Adrenal gland (tissue), 5 donors: ENCODE measurements at regions not wholly inside any gene's neighbourhood (a gene's known extent, or its start where the extent isn't known, plus 50 kb on each side); places are given as distances from the start of the nearest gene placed in this dataset.

Source experiments
- CTCF ChIP-seq, 6 experiments: fragments of 450-650 bp in 4 of 6; fragments of 200-600 bp in 2 of 6; sonication (generic) in 1 of 6; IDR thresholded peaks; 1 replicate in 5 of 6; 2 replicates in 1 of 6; pipeline versions ENCODE4 v1.5.1 to v1.8.0; 2016 to 2021; ENCODE audit warnings: antibody characterized with exemption in 6 of 6, mild to moderate bottlenecking in 2 of 6, moderate library complexity in 1 of 6
- POLR2A ChIP-seq, 2 donors: fragments of 450-650 bp; IDR thresholded peaks; one replicate each; pipeline ENCODE4 v1.6.1; 2017; ENCODE audit warnings: antibody characterized with exemption in 2 of 2, mild to moderate bottlenecking in 2 of 2, moderate library complexity in 1 of 2
- donor health status: DM: no; HTN: no; CAD: no.

GRCh38 chr16:64397042-64397441 lies 724.8 kb downstream of the CDH11 start:
- no peak for TF ChIP-seq POLR2A (IDR thresholded peaks at IDR 0.05)
- no peak for TF ChIP-seq CTCF (IDR thresholded peaks at IDR 0.05)
